ENCODE measurements at regions not wholly inside any gene's neighbourhood (a gene's known extent, or its start where the extent isn't known, plus 50 kb on each side); places are given as distances from the start of the nearest gene placed in this dataset.

- no peak for ATAC-seq (ENCODE audit: insufficient read depth, low FRiP score)
These were observed 130.1 kb upstream of the COPS8 start for GRCh38 chr2:236955521-236956030.

GRCh38 chr2:236956031-236956618, 129.6 kb upstream of the COPS8 start:
- TF ChIP-seq CTCF (IDR thresholded peaks at IDR 0.05; ENCODE audit: control extremely low read depth, extremely low read depth), result no peak
- H3K9me3 ChIP-seq (ENCODE audit: control insufficient read depth in 4 of 4, insufficient read depth in 3 of 4, low read length in 3 of 4), result peaks cover 0 to 2% (median 0%) of the 10 kb centered on the region in 4 donors
- H3K4me3 ChIP-seq, result no peak overlapping the region
- H3K9ac ChIP-seq (ENCODE audit: insufficient read depth in 1 of 2, low read length in 2 of 2), result no peak overlapping the region
- ATAC-seq (ENCODE audit: insufficient read depth, low FRiP score) (no peak), DNase-seq (no peak)
- H3K27ac ChIP-seq (ENCODE audit: low read depth in 1 of 2, low read length in 1 of 2), result no peak overlapping the region
- H3K27me3 ChIP-seq (ENCODE audit: control insufficient read depth in 3 of 3, insufficient read depth in 3 of 3, low read length in 2 of 3), result no peaks in the 10 kb centered on the region
- H3K4me1 ChIP-seq (ENCODE audit: control insufficient read depth in 5 of 5, insufficient read depth in 5 of 5, low read length in 5 of 5), result peaks cover 0 to 9% (median 0%) of the 10 kb centered on the region in 5 donors
- WGBS, 2 donors, result 70 to 75% methylated on average over 7 of the region's 7 CpGs
- H3K36me3 ChIP-seq (ENCODE audit: control insufficient read depth in 4 of 4, insufficient read depth in 4 of 4, low read length in 4 of 4), result no peaks in the 10 kb centered on the region

More at GRCh38 chr2:236955521-236956030, 130.1 kb upstream of the COPS8 start:
- H3K4me3 ChIP-seq, result no peak overlapping the region
- no peak overlapping the region for H3K9ac ChIP-seq (ENCODE audit: insufficient read depth in 1 of 2, low read length in 2 of 2)
- TF ChIP-seq CTCF (IDR thresholded peaks at IDR 0.05; ENCODE audit: control extremely low read depth, extremely low read depth), result no peak
- no peak overlapping the region for H3K27ac ChIP-seq (ENCODE audit: low read depth in 1 of 2, low read length in 1 of 2)
- no peaks in the 10 kb centered on the region for H3K27me3 ChIP-seq (ENCODE audit: control insufficient read depth in 3 of 3, insufficient read depth in 3 of 3, low read length in 2 of 3)
- no peak for DNase-seq
- H3K4me1 ChIP-seq (ENCODE audit: control insufficient read depth in 5 of 5, insufficient read depth in 5 of 5, low read length in 5 of 5), result peaks cover 0 to 9% (median 0%) of the 10 kb centered on the region in 5 donors
- 80 to 89% methylated on average over 6 of the region's 6 CpGs for WGBS, 2 donors
- H3K9me3 ChIP-seq (ENCODE audit: control insufficient read depth in 4 of 4, insufficient read depth in 3 of 4, low read length in 3 of 4), result peaks cover 0 to 2% (median 0%) of the 10 kb centered on the region in 4 donors
- H3K36me3 ChIP-seq (ENCODE audit: control insufficient read depth in 4 of 4, insufficient read depth in 4 of 4, low read length in 4 of 4), result no peaks in the 10 kb centered on the region

GRCh38 chr2:236956641-236957040, 129.0 kb upstream of the COPS8 start:
- Histone ChIP-seq H3K9ac (ENCODE audit: insufficient read depth in 1 of 2, low read length in 2 of 2) (no peak overlapping the region), H3K36me3 (ENCODE audit: control insufficient read depth in 4 of 4, insufficient read depth in 4 of 4, low read length in 4 of 4) (no peaks in the 10 kb centered on the region), H3K27ac (ENCODE audit: low read depth in 1 of 2, low read length in 1 of 2) (no peak overlapping the region), H3K4me1 (ENCODE audit: control insufficient read depth in 5 of 5, insufficient read depth in 5 of 5, low read length in 5 of 5) (peaks cover 0 to 9% (median 0%) of the 10 kb centered on the region in 5 donors), H3K27me3 (ENCODE audit: control insufficient read depth in 3 of 3, insufficient read depth in 3 of 3, low read length in 2 of 3) (no peaks in the 10 kb centered on the region), H3K4me3 (no peak overlapping the region), H3K9me3 (ENCODE audit: control insufficient read depth in 4 of 4, insufficient read depth in 3 of 4, low read length in 3 of 4) (peaks cover 0 to 2% (median 0%) of the 10 kb centered on the region in 4 donors)
- no peak for TF ChIP-seq CTCF (IDR thresholded peaks at IDR 0.05; ENCODE audit: control extremely low read depth, extremely low read depth)
- 52 to 73% methylated on average over 2 of the region's 2 CpGs for WGBS, 2 donors
- DNase-seq (no peak), ATAC-seq (ENCODE audit: insufficient read depth, low FRiP score) (no peak)
